Neural progenitor cell (in vitro differentiated cells): ENCODE measurements at regions not wholly inside any gene's neighbourhood (a gene's known extent, or its start where the extent isn't known, plus 50 kb on each side); places are given as distances from the start of the nearest gene placed in this dataset.

Source experiments
- DNase-seq: peaks from one replicate; pipeline ENCODE4 v3.0.0-alpha.2; 2016; ENCODE audit warnings: low spot score
- H2AFZ ChIP-seq: fragments of 200-600 bp; sonication (generic); replicated peaks from 2 replicates; pipeline ENCODE4 v1.6.1; 2016; ENCODE audit warnings: antibody characterized with exemption
- H3F3A ChIP-seq: fragments of 200-600 bp; sonication (generic); 2 replicates; pipeline ENCODE4 v1.6.1; 2016; ENCODE audit warnings: antibody characterized with exemption, low read depth
- H3K27ac ChIP-seq: fragments of 200-600 bp; sonication (generic); 2 replicates; pipeline ENCODE4 v1.5.1; 2016; ENCODE audit warnings: mild to moderate bottlenecking
- H3K27me3 ChIP-seq: fragments of 200-600 bp; sonication (generic); 2 replicates; pipeline ENCODE4 v1.6.1; 2016; ENCODE audit warnings: mild to moderate bottlenecking, moderate library complexity
- H3K36me3 ChIP-seq: fragments of 200-600 bp; sonication (generic); 2 replicates; pipeline ENCODE4 v1.5.1; 2016
- H3K4me1 ChIP-seq: fragments of 200-600 bp; sonication (generic); 2 replicates; pipeline ENCODE4 v1.6.1; 2016; ENCODE audit warnings: mixed run types
- H3K4me2 ChIP-seq: fragments of 200-600 bp; sonication (generic); 2 replicates; pipeline ENCODE4 v1.6.1; 2016
- H3K4me3 ChIP-seq: fragments of 200-600 bp; sonication (generic); 2 replicates; pipeline ENCODE4 v1.5.1; 2016
- H3K79me2 ChIP-seq: fragments of 200-600 bp; sonication (generic); 2 replicates; pipeline ENCODE4 v1.6.1; 2016; ENCODE audit warnings: low read depth
- H3K9ac ChIP-seq: fragments of 200-600 bp; sonication (generic); 2 replicates; pipeline ENCODE4 v1.6.1; 2016
- H3K9me3 ChIP-seq: fragments of 200-600 bp; sonication (generic); 2 replicates; pipeline ENCODE4 v1.5.1; 2016; ENCODE audit warnings: low read depth
- H4K20me1 ChIP-seq: fragments of 200-600 bp; sonication (generic); 2 replicates; pipeline ENCODE4 v1.6.1; 2016; ENCODE audit warnings: low read depth
- H3K27ac Mint-ChIP-seq: 3 replicates; pipeline ENCODE4 v1.8.0; 2021; ENCODE audit warnings: mixed read lengths
- H3K27me3 Mint-ChIP-seq: 2 replicates; pipeline ENCODE4 v1.8.0; 2022; ENCODE audit warnings: low read depth, mild to moderate bottlenecking, inconsistent platforms, moderate library complexity, mixed read lengths; ENCODE audit not compliant: insufficient read depth
- H3K36me3 Mint-ChIP-seq: 3 replicates; pipeline ENCODE4 v1.8.0; 2021; ENCODE audit warnings: mixed read lengths
- H3K4me1 Mint-ChIP-seq: 3 replicates; pipeline ENCODE4 v1.8.0; 2021; ENCODE audit warnings: mixed read lengths
- H3K4me3 Mint-ChIP-seq: 3 replicates; pipeline ENCODE4 v1.8.0; 2021; ENCODE audit warnings: mild to moderate bottlenecking, moderate library complexity, mixed read lengths
- H3K9me3 Mint-ChIP-seq: 3 replicates; pipeline ENCODE4 v1.8.0; 2020; ENCODE audit warnings: mixed read lengths
- CTCF ChIP-seq: fragments of 200-600 bp; sonication (generic); IDR thresholded peaks from 2 replicates; pipeline ENCODE4 v1.5.1; 2017; ENCODE audit warnings: antibody characterized with exemption, mild to moderate bottlenecking
- EZH2 ChIP-seq: fragments of 200-600 bp; sonication (generic); IDR thresholded peaks from 2 replicates; pipeline ENCODE4 v1.6.1; 2017; ENCODE audit warnings: antibody characterized with exemption, mild to moderate bottlenecking, moderate library complexity
- EZH2phosphoT487 ChIP-seq: fragments of 200-600 bp; sonication (generic); IDR thresholded peaks from 2 replicates; pipeline ENCODE4 v1.6.1; 2017; ENCODE audit warnings: antibody characterized with exemption

- H3K27ac ChIP-seq: no peak overlapping the region
- no peak overlapping the region for H3K9ac ChIP-seq
- H3K9me3 ChIP-seq: no peaks in the 10 kb centered on the region
- Mint-ChIP-seq H3K4me3 (no peak overlapping the region), H3K27ac (no peak overlapping the region), H3K4me1 (peaks cover 15% of the 10 kb centered on the region), H3K36me3 (no peaks in the 10 kb centered on the region), H3K9me3 (no peaks in the 10 kb centered on the region), H3K27me3 (no peaks in the 10 kb centered on the region)
- no peak overlapping the region for H2AFZ ChIP-seq
- no peak for DNase-seq
- peaks cover 7% of the 10 kb centered on the region for H3K4me1 ChIP-seq
- peaks cover 6% of the 10 kb centered on the region for H3F3A ChIP-seq
- TF ChIP-seq EZH2 (no peak), EZH2phosphoT487 (no peak), CTCF (no peak)
- H3K79me2 ChIP-seq: no peaks in the 10 kb centered on the region
- no peaks in the 10 kb centered on the region for H4K20me1 ChIP-seq
- no peak overlapping the region for H3K4me3 ChIP-seq
- H3K36me3 ChIP-seq: no peaks in the 10 kb centered on the region
- no peaks in the 10 kb centered on the region for H3K27me3 ChIP-seq
- no peak overlapping the region for H3K4me2 ChIP-seq
These were observed 200.1 kb downstream of the KCNJ2 start for GRCh38 chr17:70369391-70369790.

GRCh38 chr17:70370816-70371215 is 201.5 kb downstream of the KCNJ2 start:
- H3K27me3 ChIP-seq: no peaks in the 10 kb centered on the region
- H3K27ac Mint-ChIP-seq: no peak overlapping the region
- no peak overlapping the region for H3K9ac ChIP-seq
- H3K36me3 ChIP-seq: no peaks in the 10 kb centered on the region
- H3K27ac ChIP-seq: no peak overlapping the region
- H3K9me3 ChIP-seq: no peaks in the 10 kb centered on the region
- H3K4me3 Mint-ChIP-seq: no peak overlapping the region
- no peaks in the 10 kb centered on the region for H3K9me3 Mint-ChIP-seq
- H3K79me2 ChIP-seq: no peaks in the 10 kb centered on the region
- H3K4me1 Mint-ChIP-seq: peaks cover 8% of the 10 kb centered on the region
- H4K20me1 ChIP-seq: no peaks in the 10 kb centered on the region
- peaks cover 6% of the 10 kb centered on the region for H3F3A ChIP-seq
- no peaks in the 10 kb centered on the region for H3K27me3 Mint-ChIP-seq
- DNase-seq: no peak
- no peak overlapping the region for H3K4me2 ChIP-seq
- no peak overlapping the region for H3K4me3 ChIP-seq
- TF ChIP-seq CTCF: no peak
- TF ChIP-seq EZH2: no peak
- TF ChIP-seq EZH2phosphoT487: no peak
- no peaks in the 10 kb centered on the region for H3K36me3 Mint-ChIP-seq
- H2AFZ ChIP-seq: no peak overlapping the region
- peaks cover 7% of the 10 kb centered on the region for H3K4me1 ChIP-seq

- H3K9me3 Mint-ChIP-seq: no peaks in the 10 kb centered on the region
- Histone ChIP-seq H3K9ac (no peak overlapping the region), H3K79me2 (no peaks in the 10 kb centered on the region), H3K27ac (no peak overlapping the region), H2AFZ (no peak overlapping the region), H3K9me3 (no peaks in the 10 kb centered on the region), H3F3A (no peaks in the 10 kb centered on the region), H3K4me3 (no peak overlapping the region), H3K36me3 (no peaks in the 10 kb centered on the region), H3K4me1 (no peaks in the 10 kb centered on the region), H4K20me1 (no peaks in the 10 kb centered on the region), H3K4me2 (no peak overlapping the region), H3K27me3 (no peaks in the 10 kb centered on the region)
- no peaks in the 10 kb centered on the region for H3K27me3 Mint-ChIP-seq
- H3K4me3 Mint-ChIP-seq: no peak overlapping the region
- no peak for TF ChIP-seq CTCF
- no peak for TF ChIP-seq EZH2phosphoT487
- no peak for TF ChIP-seq EZH2
- DNase-seq: no peak
- H3K4me1 Mint-ChIP-seq: no peaks in the 10 kb centered on the region
- H3K27ac Mint-ChIP-seq: no peak overlapping the region
- H3K36me3 Mint-ChIP-seq: no peaks in the 10 kb centered on the region
These were observed 204.0 kb downstream of the KCNJ2 start for GRCh38 chr17:70373369-70373768.

- Histone ChIP-seq H3K27ac (no peak overlapping the region), H3K36me3 (no peaks in the 10 kb centered on the region), H3K4me1 (no peaks in the 10 kb centered on the region), H3K4me2 (no peak overlapping the region), H2AFZ (no peak overlapping the region), H4K20me1 (no peaks in the 10 kb centered on the region), H3K4me3 (no peak overlapping the region), H3K27me3 (no peaks in the 10 kb centered on the region), H3F3A (no peaks in the 10 kb centered on the region), H3K9ac (no peak overlapping the region), H3K9me3 (no peaks in the 10 kb centered on the region), H3K79me2 (no peaks in the 10 kb centered on the region)
- no peak for DNase-seq
- Mint-ChIP-seq H3K27ac (no peak overlapping the region), H3K27me3 (no peaks in the 10 kb centered on the region), H3K9me3 (no peaks in the 10 kb centered on the region), H3K36me3 (no peaks in the 10 kb centered on the region), H3K4me3 (no peak overlapping the region), H3K4me1 (no peaks in the 10 kb centered on the region)
- TF ChIP-seq EZH2phosphoT487: no peak
- TF ChIP-seq EZH2: no peak
- no peak for TF ChIP-seq CTCF
These were observed 205.2 kb downstream of the KCNJ2 start for GRCh38 chr17:70374496-70374895.
